Right cardiac atrium (tissue), 5 donors: ENCODE measurements at regions not wholly inside any gene's neighbourhood (a gene's known extent, or its start where the extent isn't known, plus 50 kb on each side); places are given as distances from the start of the nearest gene placed in this dataset.
"Not testable (repeated sequence)": the region's sequence is repeated elsewhere in the genome, so short reads cannot be mapped to it uniquely, and the experiment has no call there.

Experiments
- ATAC-seq, 2 donors: fragments of 200-7000 bp; cut with Tn5 transposase; one replicate each; pipeline versions ENCODE4 v1.8.0 to v1.9.1; 2020; ENCODE audit warnings: moderate library complexity in 2 of 2, mild to moderate bottlenecking in 1 of 2
- DNase-seq, 3 donors: peaks; one replicate each; pipeline ENCODE4 v3.0.0-alpha.2; 2020
- H3K27ac ChIP-seq: one replicate; pipeline ENCODE4 v1.5.1; 2013; ENCODE audit warnings: mild to moderate bottlenecking, low read length, control low read depth, moderate library complexity
- H3K27me3 ChIP-seq: one replicate; pipeline ENCODE4 v1.6.1; 2013; ENCODE audit not compliant: control insufficient read depth, insufficient read depth
- H3K4me1 ChIP-seq: one replicate; pipeline ENCODE4 v1.6.1; 2013; ENCODE audit warnings: low read length; ENCODE audit not compliant: control insufficient read depth, insufficient read depth
- H3K4me3 ChIP-seq: one replicate; pipeline ENCODE4 v1.5.1; 2013; ENCODE audit warnings: low read length, control low read depth
- H3K9me3 ChIP-seq: one replicate; pipeline ENCODE4 v1.6.1; 2013; ENCODE audit warnings: low read length; ENCODE audit not compliant: control insufficient read depth
- WGBS: extraction: QIAGEN DNeasy Blood & Tissue Kit; methylation state at CpG from one replicate; pipeline ENCODE4 v1.1.7; 2013; 5-methylcytosine and 5-hydroxymethylcytosine counted together
- intact Hi-C, 4 donors: fragments of 100-400 bp; cut with DNase I; formaldehyde crosslinking; loops; one replicate each; pipeline versions ENCODE4 v1.11.0 to v1.14.0; 2022 to 2023
- donor health status: healthy with polysubstance abuse.
- donor health status: DM: no; HTN: yes; CAD: no.
- donor health status: DM: no; HTN: no; CAD: no.
- donor health status: DM: no; HTN: yes; CAD: no; lungs with severe emphysema.
- donor health status: DM: yes; HTN: yes; CAD: no.

GRCh38 chr3:51588724-51589123 lies 50.2 kb downstream of the RAD54L2 start:
- H3K4me1 ChIP-seq: peaks cover 2% of the 10 kb centered on the region
- no peak overlapping the region for H3K4me3 ChIP-seq
- H3K9me3 ChIP-seq: no peaks in the 10 kb centered on the region
- no peaks in the 10 kb centered on the region for H3K27me3 ChIP-seq
- intact Hi-C loops: no loop called here
- ATAC-seq (no peak), DNase-seq (no peak)
- H3K27ac ChIP-seq: no peak overlapping the region
- 64% methylated on average over 4 of the region's 4 CpGs for WGBS

DNA sequence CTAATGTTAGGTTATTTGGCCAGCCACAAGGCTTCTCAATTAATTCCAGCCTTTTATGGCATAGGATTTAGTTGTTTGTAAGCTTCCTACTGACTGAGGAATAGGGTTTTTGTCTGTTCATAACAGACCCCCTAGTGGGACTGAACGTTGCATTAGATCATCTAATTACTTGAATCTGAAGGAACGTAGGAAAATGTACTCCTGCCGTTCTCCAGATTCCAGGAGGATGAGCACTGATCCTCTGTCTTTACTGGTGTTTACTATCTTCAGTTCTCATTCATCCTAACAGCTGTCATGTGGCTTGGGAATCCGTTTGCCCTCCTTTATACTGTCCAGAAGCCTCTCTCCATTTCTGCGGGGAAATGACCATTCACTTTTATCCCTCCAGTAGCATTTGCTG lies 52.7 kb downstream of the RAD54L2 start:
- WGBS: 70% methylated on average over 5 of the region's 5 CpGs
- no peak for DNase-seq

GRCh38 chr3:51593697-51594096 lies 55.2 kb downstream of the RAD54L2 start:
- intact Hi-C loops: no loop called here
- no peaks in the 10 kb centered on the region for H3K27me3 ChIP-seq
- no peak overlapping the region for H3K27ac ChIP-seq
- DNase-seq (no peak), ATAC-seq (no peak)
- WGBS: 98% methylated on average over 4 of the region's 4 CpGs
- no peak overlapping the region for H3K4me3 ChIP-seq
- H3K9me3 ChIP-seq: no peaks in the 10 kb centered on the region
- H3K4me1 ChIP-seq: peaks cover 2% of the 10 kb centered on the region

More for the DNA sequence above, 52.7 kb downstream of the RAD54L2 start:
- Histone ChIP-seq H3K9me3 (no peaks in the 10 kb centered on the region), H3K27me3 (no peaks in the 10 kb centered on the region), H3K4me3 (no peak overlapping the region), H3K4me1 (peaks cover 2% of the 10 kb centered on the region), H3K27ac (no peak overlapping the region)
- intact Hi-C loops: no loop called here
- ATAC-seq: no peak

DNA sequence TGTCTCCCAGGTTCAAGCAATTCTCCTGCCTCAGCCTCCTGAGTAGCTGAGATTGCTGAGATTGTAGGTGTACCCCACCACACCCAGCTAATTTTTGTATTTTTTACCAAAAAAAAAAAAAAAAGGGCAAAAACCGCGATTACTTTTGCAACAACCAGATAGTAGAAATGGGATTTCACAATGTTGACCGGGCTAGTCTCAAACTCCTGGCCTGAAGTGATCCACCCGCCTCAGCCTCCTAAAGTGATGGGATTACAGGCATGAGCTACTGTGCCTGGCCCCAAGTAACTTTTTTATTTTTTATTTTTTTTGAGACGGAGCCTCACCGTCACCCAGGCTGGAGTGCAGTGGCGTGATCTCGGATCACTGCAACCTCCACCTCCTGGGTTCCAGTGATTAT lies 61.1 kb downstream of the RAD54L2 start:
- H3K9me3 ChIP-seq, intact Hi-C loops, DNase-seq, H3K4me3 ChIP-seq, H3K27me3 ChIP-seq, ATAC-seq, H3K4me1 ChIP-seq, H3K27ac ChIP-seq: not testable (repeated sequence)
- 96% methylated on average over 8 of the region's 8 CpGs for WGBS

DNA sequence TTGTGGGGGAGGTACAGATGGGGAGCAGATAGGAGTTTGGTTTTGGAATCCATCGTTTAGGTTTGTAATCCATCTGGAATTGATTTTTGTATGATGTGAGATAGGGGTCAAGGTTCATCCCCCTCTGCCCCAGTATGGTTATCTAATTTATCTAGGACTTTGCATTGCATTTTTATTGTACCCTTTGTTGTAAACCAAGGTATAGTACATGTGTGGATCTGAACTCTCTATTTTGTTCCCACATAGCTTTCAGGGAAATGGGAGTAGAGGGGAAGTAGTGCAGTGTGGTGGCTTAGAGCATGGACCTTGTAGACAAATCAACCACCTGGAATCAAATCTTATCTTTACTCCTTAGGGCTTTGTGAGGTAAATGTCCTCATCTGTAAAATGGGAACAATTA lies 65.7 kb downstream of the RAD54L2 start:
- DNase-seq: no peak
- Histone ChIP-seq H3K27me3 (no peaks in the 10 kb centered on the region), H3K27ac (no peak overlapping the region), H3K4me1 (no peaks in the 10 kb centered on the region), H3K4me3 (no peak overlapping the region), H3K9me3 (no peaks in the 10 kb centered on the region)
- WGBS: 66% methylated on average over 1 of the region's 1 CpG
- intact Hi-C loops: no loop called here
- no peak for ATAC-seq

DNA sequence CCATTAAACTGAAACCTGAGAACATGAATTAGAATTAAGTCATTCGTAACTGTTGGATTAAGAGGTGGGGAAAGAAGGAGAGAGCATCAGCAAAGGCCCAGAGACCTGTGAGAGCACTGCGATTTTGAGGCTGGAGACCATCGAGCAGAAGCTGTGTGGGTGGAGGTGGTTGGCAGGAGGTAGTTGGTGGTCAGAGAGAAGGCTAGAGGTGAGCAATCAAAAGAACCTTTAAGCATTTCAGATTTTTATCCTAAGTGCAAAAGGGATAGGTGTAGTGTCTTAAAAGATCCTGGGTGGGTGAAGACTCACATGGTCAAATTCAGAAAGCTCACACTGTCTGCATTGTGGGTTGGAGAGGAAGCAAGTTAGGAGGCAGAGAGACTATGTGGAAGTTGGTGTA lies 65.1 kb upstream of the TEX264 start:
- intact Hi-C loops: no loop called here
- DNase-seq (no peak), ATAC-seq (no peak)
- no peaks in the 10 kb centered on the region for H3K27me3 ChIP-seq
- no peak overlapping the region for H3K27ac ChIP-seq
- H3K9me3 ChIP-seq: no peaks in the 10 kb centered on the region
- no peaks in the 10 kb centered on the region for H3K4me1 ChIP-seq
- WGBS: 89% methylated on average over 3 of the region's 3 CpGs
- no peak overlapping the region for H3K4me3 ChIP-seq

- DNase-seq, H3K27me3 ChIP-seq, H3K4me3 ChIP-seq, intact Hi-C loops, H3K27ac ChIP-seq, H3K4me1 ChIP-seq, H3K9me3 ChIP-seq, ATAC-seq: not testable (repeated sequence)
- WGBS: 82% methylated on average over 4 of the region's 4 CpGs
Observed at GRCh38 chr3:51606871-51607270, 64.2 kb upstream of the TEX264 start.

GRCh38 chr3:51607591-51608325 lies 63.3 kb upstream of the TEX264 start:
- H3K27ac ChIP-seq, H3K4me3 ChIP-seq, DNase-seq, ATAC-seq, H3K27me3 ChIP-seq, H3K9me3 ChIP-seq, intact Hi-C loops, H3K4me1 ChIP-seq: not testable (repeated sequence)
- WGBS: 97% methylated on average over 57 of the region's 57 CpGs

GRCh38 chr3:51610708-51611107 lies 60.3 kb upstream of the TEX264 start:
- Histone ChIP-seq H3K27ac (no peak overlapping the region), H3K27me3 (no peaks in the 10 kb centered on the region), H3K4me1 (no peaks in the 10 kb centered on the region), H3K4me3 (no peak overlapping the region), H3K9me3 (no peaks in the 10 kb centered on the region)
- 68% methylated on average over 1 of the region's 1 CpG for WGBS
- ATAC-seq (no peak), DNase-seq (no peak)
- intact Hi-C loops: no loop called here

GRCh38 chr3:51617597-51617996 lies 53.5 kb upstream of the TEX264 start:
- no peak overlapping the region for H3K4me3 ChIP-seq
- no peaks in the 10 kb centered on the region for H3K27me3 ChIP-seq
- no peaks in the 10 kb centered on the region for H3K9me3 ChIP-seq
- intact Hi-C loops: no loop called here
- WGBS: 97% methylated on average over 3 of the region's 3 CpGs
- peaks cover 4% of the 10 kb centered on the region for H3K4me1 ChIP-seq
- ATAC-seq: no peak
- H3K27ac ChIP-seq: no peak overlapping the region
- no peak for DNase-seq

DNA sequence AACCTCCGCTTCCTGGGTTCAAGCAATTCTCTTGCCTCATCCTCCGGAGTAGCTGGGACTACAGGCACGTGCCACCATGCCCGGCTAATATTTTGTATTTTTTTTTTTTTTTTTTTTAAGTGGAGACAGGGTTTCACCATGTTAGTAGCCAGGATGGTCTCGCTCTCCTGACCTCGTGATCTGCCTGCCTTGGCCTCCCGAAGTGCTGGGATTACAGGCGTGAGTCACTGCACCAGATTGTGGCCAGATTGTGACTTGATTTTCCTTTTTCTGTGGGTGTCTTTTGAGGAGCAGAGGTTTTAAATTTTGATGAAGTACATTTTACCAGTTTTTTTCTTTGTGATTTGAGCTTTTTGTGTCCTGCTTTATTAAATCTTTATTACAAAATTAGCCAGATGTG lies 53.0 kb upstream of the TEX264 start:
- intact Hi-C loops, H3K27me3 ChIP-seq, H3K9me3 ChIP-seq, H3K4me3 ChIP-seq, DNase-seq, ATAC-seq, H3K27ac ChIP-seq, H3K4me1 ChIP-seq: not testable (repeated sequence)
- WGBS: 79% methylated on average over 8 of the region's 8 CpGs

DNA sequence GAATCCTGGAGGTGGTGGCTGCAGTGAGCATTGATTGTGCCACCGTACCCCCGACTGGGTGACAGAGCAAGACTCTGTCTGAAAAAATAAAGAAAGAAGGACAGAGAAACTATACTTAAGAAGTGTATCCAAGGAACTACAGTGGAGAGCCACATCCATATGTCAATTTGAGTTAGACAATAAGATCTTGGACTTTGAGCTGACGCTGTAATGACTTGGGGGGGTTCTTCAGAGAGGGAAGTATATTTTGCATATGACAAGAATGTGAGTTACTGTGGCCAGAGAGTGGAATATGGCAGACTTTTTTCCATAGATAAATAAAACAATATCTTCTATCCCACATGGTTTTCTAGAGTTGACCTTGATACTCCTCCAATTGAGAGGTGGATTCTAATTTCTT lies 52.6 kb upstream of the TEX264 start:
- Histone ChIP-seq H3K9me3 (no peaks in the 10 kb centered on the region), H3K4me1 (peaks cover 4% of the 10 kb centered on the region), H3K4me3 (no peak overlapping the region), H3K27ac (no peak overlapping the region), H3K27me3 (no peaks in the 10 kb centered on the region)
- intact Hi-C loops: no loop called here
- ATAC-seq (no peak), DNase-seq (no peak)
- WGBS: 95% methylated on average over 3 of the region's 3 CpGs
